HG02678 (cell line): ENCODE measurements at regions not wholly inside any gene's neighbourhood (a gene's known extent, or its start where the extent isn't known, plus 50 kb on each side); places are given as distances from the start of the nearest gene placed in this dataset.

Experiments
- ATAC-seq: cut with Tn5 transposase; IDR thresholded peaks from one replicate; pipeline ENCODE4 v1.9.1; 2021; ENCODE audit warnings: mild to moderate bottlenecking, moderate library complexity; ENCODE audit not compliant: unreplicated experiment

GRCh38 chr15:93185796-93186195, 96.8 kb upstream of the RGMA start:
- ATAC-seq = no peak

GRCh38 chr15:93182703-93183205, 93.7 kb upstream of the RGMA start:
- no peak for ATAC-seq

GRCh38 chr15:93180656-93181055, 91.6 kb upstream of the RGMA start:
- ATAC-seq = no peak

- no peak for ATAC-seq
Measured at GRCh38 chr15:93180128-93180527, 91.1 kb upstream of the RGMA start.

- ATAC-seq = no peak
Measured at GRCh38 chr15:93179700-93180102, 90.7 kb upstream of the RGMA start.

- no peak for ATAC-seq
Measured at GRCh38 chr15:93179072-93179471, 90.1 kb upstream of the RGMA start.

GRCh38 chr15:93178371-93178770, 89.4 kb upstream of the RGMA start:
- ATAC-seq = no peak

- no peak for ATAC-seq
Measured at GRCh38 chr15:93176065-93176464, 87.1 kb upstream of the RGMA start.

- ATAC-seq = no peak
Measured at GRCh38 chr15:93174836-93175235, 85.8 kb upstream of the RGMA start.

GRCh38 chr15:93173369-93173768, 84.4 kb upstream of the RGMA start:
- no peak for ATAC-seq

- no peak for ATAC-seq
Measured at GRCh38 chr15:93171476-93171875, 82.5 kb upstream of the RGMA start.

- no peak for ATAC-seq
Measured at GRCh38 chr15:93170329-93170728, 81.3 kb upstream of the RGMA start.

GRCh38 chr15:93168910-93169309, 79.9 kb upstream of the RGMA start:
- ATAC-seq = no peak

- no peak for ATAC-seq
Measured at GRCh38 chr15:93167291-93167690, 78.3 kb upstream of the RGMA start.

GRCh38 chr15:93166675-93167074, 77.7 kb upstream of the RGMA start:
- ATAC-seq = no peak

- no peak for ATAC-seq
Measured at GRCh38 chr15:93165734-93166470, 76.9 kb upstream of the RGMA start.

- ATAC-seq = no peak
Measured at GRCh38 chr15:93164409-93164808, 75.4 kb upstream of the RGMA start.

GRCh38 chr15:93162560-93162959, 73.5 kb upstream of the RGMA start:
- ATAC-seq = no peak

- ATAC-seq = no peak
Measured at GRCh38 chr15:93159930-93160329, 70.9 kb upstream of the RGMA start.

GRCh38 chr15:93158097-93158900, 69.3 kb upstream of the RGMA start:
- ATAC-seq = no peak

- no peak for ATAC-seq
Measured at GRCh38 chr15:93154666-93155065, 65.7 kb upstream of the RGMA start.

- no peak for ATAC-seq
Measured at GRCh38 chr15:93152951-93153350, 63.9 kb upstream of the RGMA start.
